ENCODE measurements at regions not wholly inside any gene's neighbourhood (a gene's known extent, or its start where the extent isn't known, plus 50 kb on each side); places are given as distances from the start of the nearest gene placed in this dataset.

- no peak for DNase-seq
These were observed 178.9 kb downstream of the OLFM4 start for GRCh38 chr13:53207556-53207955.

GRCh38 chr13:53214433-53214832 is 185.8 kb downstream of the OLFM4 start:
- DNase-seq: no peak

DNA sequence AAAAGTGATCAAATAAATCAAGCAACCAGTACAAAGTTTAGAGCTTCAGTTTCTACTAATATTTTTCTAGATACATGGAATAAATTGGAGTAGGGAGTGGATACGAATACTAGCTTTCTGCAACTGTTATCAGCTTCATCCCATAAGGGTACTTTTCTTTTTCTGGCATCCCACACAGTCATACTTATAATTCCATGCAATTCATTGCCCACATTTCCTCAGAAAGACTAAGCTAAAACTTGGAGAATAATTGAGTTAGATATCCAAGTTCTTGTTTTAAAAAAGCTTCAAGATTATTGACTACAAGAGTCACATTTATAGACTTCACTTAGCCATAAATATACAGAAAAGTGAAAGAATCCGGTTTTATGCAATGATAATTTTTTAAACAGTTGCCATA is 186.9 kb downstream of the OLFM4 start:
- no peak for DNase-seq

DNA sequence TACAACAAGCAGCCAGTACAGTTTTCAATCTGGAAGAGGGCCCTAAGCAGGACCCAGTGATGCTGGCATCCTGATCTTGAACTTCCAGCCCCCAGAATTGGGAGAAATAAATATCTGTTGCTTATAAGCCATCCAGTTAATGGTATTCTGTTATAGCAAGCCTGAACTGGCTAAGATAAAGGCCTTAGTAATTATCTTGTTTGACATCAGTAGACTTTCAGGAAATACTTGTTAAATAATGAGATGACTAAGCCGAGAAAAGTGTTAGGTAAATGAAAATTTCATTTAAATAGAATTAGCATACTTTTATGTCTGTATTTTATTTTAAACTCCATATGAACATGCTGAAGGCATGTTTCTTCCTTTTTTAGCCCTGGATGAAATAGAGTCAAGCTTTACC is 188.2 kb downstream of the OLFM4 start:
- no peak for DNase-seq

GRCh38 chr13:53217194-53217593 is 188.6 kb downstream of the OLFM4 start:
- no peak for DNase-seq

DNA sequence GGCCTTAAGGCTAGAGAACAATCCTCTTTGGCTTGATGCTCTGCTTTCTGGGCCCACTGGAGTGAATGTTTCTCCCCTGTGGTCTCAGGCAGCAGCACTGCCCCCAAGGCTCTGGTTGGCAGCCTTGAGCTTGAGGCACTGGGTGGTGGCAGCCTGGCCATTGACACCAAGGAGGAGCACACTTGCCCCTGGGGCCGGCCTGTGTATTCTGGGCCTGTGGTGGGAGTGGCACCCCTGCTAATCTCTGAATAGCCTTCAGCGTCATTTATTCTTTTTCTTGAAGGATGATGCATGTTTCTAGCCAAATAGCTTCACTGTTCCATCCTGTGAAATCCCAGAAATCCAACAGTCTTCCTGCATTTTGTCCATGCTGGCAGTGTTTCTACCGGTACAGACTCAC is 191.4 kb downstream of the OLFM4 start:
- no peak for DNase-seq

- no peak for DNase-seq
These were observed 209.1 kb downstream of the OLFM4 start for GRCh38 chr13:53237696-53238095.

DNA sequence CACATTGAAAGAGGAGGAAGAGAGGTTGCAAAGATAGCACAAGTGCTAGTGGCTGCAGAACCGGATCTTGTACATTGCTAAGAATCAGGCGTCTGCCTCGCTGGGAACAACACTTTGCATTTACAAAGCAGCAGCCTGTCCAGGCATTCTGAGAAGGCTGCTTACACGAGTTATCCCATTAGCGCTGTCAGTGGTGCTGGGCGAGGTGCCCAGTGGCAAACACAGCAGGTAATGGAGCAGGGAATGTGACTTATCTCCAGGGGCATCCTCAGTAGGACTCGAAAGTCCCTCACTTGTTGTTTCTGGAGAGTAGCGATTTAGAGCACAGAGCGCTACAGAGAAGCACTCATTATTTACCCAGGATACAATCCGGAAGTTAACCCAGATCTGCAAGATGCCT is 209.6 kb downstream of the OLFM4 start:
- DNase-seq: no peak

GRCh38 chr13:53240401-53241025 is 211.9 kb downstream of the OLFM4 start:
- DNase-seq: no peak

DNA sequence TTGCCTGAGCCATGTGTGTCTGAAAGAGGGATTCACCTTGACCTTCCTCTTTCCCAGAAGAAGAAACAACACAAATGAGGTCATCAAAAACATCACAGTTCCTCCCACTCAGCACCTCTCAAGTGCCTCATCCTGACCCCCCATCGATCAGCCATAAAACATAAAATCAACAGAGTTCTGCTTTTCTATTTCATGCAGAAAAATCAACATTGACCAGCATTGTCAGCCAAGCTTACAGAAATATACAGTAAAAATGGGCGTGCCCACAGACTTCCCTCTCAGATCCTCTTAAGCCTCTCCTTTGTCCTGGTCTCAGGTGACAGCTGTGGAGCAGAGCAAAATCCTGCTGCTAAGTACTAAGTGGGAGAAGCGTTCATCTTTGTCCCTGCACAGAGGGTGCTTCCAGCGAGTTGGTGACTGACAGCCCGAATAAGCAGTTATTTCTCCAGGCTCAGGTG is 213.3 kb downstream of the OLFM4 start:
- DNase-seq: no peak

DNA sequence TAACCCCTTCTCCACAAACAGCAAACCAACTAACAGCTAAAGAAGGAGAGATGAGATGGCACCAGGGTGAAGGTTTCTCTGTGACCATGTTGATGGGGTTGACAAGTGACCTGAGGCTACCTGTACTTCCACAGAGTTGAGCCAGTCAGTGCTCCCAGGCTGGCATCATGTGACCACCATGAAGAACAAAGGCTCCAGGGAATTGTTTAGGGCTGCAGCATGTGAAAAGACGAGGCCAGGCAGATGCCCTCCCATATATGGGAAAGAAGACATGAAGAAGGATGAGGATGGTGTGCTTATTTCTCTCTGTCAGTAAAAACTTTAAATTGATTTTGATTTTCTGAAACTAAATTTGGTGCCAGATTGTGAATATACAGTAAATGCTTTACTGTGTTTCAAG is 220.6 kb downstream of the OLFM4 start:
- no peak for DNase-seq

DNA sequence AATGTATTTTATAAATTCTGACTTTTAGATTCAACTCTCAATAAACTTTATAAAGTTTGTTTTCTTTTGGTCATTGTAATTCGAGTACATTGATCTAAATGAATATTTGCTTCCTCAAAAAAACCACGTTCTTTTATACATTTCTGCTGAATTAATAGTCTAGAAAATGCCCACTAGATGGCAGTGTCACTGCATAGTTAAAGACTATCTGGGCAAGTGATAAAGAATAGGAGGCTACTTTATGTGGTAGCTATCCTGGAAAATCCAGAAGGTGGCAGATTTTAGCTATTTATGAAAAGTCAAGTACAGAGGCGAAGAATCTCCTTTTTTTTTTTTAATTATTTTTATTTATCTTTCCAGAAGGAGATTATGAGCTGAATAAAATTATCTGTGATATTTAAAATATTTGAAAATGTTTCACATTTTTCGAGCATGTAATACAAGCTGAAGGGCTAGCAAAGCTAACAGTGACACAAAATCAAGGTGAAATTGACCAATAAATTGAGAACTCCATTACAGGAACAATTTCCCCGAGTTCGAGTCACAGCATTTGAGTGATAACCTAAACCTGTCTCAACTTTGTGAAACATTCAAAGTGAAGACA is 221.8 kb downstream of the OLFM4 start:
- peak; percentile 95 for DNase-seq

DNA sequence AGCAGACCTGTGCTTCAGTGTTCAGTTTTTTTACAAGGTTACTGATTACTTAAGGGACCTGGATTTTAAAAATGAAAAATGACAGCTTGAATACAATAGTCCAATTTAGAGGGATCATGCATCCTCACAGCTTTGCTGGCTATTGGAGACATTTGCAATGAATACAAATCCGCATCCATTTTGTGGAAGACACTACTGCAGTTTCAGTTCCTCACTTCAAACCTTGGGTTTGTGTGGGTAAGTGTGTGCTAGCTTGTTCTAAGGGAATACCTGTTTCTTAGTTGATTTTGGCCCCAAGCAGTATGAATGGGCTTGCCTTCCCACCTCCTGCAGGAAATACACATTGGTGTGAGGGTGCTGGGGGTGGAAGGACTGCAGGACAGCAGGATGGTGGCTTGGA is 222.4 kb downstream of the OLFM4 start:
- no peak for DNase-seq

GRCh38 chr13:53254500-53254899 is 225.9 kb downstream of the OLFM4 start:
- peak; percentile 38 for DNase-seq

GRCh38 chr13:53255795-53256194 is 227.2 kb downstream of the OLFM4 start:
- no peak for DNase-seq

DNA sequence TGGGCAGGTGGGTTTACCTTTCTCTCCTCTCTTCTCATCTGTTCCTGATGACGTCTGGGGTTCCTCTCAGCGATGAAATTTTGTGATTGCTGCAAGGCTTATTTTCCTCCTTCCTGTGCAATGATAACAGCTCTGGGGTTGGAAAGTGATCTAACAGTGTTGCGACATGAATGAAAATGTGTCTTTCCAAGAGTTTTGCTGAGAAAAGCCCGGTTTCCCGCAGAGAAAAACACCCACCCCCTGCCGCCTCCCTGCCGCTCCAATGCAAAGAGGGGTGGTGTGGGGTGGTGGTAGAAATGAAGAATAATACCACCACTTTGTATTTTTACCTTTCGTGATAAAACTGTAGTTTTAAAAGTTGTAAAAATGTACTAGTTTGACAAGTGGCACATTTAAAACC is 232.0 kb downstream of the OLFM4 start:
- no peak for DNase-seq

- DNase-seq: no peak
These were observed 236.3 kb downstream of the OLFM4 start for GRCh38 chr13:53264751-53265385.

GRCh38 chr13:53266757-53267156 is 238.1 kb downstream of the OLFM4 start:
- DNase-seq: no peak

DNA sequence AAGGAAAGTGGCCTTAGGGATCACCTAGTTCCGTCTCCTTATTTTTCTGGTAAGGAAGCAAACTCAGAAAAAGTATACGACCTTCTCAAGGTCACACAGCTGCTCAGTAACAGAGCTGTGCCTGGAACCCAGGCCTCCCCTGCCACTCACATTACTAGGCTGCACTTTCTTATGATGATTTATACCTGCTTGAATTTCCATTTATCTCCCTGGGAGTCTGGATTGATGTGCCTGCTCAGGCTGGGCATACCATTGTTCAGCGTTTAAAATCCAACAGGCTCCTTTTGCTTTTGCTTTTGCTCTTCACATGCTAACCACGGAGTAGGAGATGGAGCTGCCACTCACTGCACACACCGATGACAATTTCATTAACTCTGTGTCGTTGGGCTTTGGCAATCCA is 241.0 kb downstream of the OLFM4 start:
- DNase-seq: no peak

DNA sequence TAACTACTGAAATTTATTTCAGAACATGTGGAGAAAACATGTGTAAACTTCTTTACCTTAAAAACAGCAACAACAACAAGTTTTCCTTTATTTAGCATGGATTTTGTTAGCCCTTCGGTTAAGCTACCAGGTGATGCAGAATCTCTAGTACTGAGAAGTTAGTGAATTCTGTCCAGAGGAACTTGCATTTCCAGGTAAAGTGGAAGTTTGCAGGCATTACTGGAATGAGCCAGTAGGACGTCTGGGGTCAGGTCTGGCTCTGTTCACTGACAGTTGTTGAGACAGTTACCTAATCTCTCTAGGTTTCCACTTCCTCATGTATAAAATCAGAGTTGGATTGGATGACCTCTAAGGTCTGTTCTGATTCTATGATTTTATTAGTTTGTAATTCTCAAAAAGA is 244.3 kb downstream of the OLFM4 start:
- DNase-seq: no peak

GRCh38 chr13:53276265-53276664 is 247.7 kb downstream of the OLFM4 start:
- DNase-seq: no peak

DNA sequence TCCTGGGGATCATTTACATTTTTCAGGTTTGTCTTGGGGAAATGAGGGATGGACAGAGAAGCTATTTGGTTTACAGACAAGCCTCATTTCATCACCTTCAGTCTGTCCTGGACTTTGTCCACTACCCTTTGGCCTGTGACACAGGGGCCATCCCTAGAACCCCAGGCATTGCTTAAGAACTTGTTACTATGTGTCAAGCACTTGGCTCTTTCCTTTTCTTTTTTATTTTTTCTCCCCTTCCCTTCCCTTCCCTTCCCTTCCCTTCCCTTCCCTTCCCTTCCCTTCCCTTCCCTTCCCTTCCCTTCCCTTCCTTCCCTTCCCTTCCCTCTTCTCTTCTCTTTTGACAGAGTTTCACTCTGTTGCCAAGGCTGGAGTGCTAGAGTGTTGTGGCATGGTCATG is 253.1 kb downstream of the OLFM4 start:
- DNase-seq: no peak

DNA sequence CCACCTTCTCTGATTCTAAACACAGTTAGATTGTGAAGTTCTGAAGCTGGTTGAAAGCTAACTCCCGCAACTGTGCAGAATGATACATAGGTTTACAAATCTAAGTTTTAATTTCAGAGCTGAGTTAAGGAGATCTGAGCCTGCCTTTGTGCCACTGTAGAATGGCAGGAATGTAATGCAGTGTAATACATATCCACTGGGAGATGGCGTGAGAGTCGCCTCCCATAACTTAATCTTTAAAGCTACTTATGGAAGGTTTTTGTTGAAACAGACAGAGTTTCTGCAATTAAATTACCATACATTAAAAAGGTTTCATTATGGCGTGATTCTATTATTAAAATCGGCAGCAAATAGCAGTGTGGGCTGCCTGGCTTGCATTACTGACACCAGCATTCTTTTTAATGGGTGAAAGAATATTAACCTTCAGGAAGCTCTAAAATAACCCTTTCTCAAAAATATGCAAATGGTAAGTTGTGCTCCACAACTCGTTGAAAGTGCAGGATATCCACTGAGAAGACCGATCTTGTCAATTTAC is 257.4 kb downstream of the OLFM4 start:
- DNase-seq: no peak

DNA sequence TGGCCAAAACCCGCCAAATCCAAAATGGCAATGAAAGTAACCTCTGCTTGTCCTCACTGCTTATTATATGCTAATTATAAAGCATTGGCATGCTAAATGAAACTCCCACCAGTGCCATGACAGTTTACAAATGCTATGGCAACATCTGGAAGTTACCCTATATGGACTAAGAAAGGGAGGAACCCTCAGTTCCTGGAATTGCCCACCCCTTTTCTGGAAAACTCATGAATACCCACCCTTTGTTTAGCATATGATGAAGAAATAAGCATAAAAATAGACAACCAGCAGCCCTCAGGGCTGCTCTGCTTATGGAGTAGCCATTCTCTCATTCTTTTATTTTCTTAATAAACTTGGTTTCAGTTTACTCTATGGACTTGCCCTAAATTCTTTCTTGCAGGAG is 269.8 kb downstream of the OLFM4 start:
- no peak for DNase-seq
